ENCODE measurements at regions not wholly inside any gene's neighbourhood (a gene's known extent, or its start where the extent isn't known, plus 50 kb on each side); places are given as distances from the start of the nearest gene placed in this dataset.

GRCh38 chr6:49336514-49337131, 126.4 kb downstream of the MMUT start:
- Histone ChIP-seq H3K4me3 (ENCODE audit: low read depth, low read length) (no peak overlapping the region), H3K4me1 (peaks cover 6% of the 10 kb centered on the region), H3K27me3 (no peaks in the 10 kb centered on the region), H3K36me3 (no peaks in the 10 kb centered on the region), H3K9me3 (no peaks in the 10 kb centered on the region)
- TF ChIP-seq, protein P1, sequence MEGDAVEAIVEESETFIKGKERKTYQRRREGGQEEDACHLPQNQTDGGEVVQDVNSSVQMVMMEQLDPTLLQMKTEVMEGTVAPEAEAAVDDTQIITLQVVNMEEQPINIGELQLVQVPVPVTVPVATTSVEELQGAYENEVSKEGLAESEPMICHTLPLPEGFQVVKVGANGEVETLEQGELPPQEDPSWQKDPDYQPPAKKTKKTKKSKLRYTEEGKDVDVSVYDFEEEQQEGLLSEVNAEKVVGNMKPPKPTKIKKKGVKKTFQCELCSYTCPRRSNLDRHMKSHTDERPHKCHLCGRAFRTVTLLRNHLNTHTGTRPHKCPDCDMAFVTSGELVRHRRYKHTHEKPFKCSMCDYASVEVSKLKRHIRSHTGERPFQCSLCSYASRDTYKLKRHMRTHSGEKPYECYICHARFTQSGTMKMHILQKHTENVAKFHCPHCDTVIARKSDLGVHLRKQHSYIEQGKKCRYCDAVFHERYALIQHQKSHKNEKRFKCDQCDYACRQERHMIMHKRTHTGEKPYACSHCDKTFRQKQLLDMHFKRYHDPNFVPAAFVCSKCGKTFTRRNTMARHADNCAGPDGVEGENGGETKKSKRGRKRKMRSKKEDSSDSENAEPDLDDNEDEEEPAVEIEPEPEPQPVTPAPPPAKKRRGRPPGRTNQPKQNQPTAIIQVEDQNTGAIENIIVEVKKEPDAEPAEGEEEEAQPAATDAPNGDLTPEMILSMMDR (IDR thresholded peaks at IDR 0.05; ENCODE audit: low read depth, low read length) = no peak
- peak; percentile 75 for DNase-seq

DNA sequence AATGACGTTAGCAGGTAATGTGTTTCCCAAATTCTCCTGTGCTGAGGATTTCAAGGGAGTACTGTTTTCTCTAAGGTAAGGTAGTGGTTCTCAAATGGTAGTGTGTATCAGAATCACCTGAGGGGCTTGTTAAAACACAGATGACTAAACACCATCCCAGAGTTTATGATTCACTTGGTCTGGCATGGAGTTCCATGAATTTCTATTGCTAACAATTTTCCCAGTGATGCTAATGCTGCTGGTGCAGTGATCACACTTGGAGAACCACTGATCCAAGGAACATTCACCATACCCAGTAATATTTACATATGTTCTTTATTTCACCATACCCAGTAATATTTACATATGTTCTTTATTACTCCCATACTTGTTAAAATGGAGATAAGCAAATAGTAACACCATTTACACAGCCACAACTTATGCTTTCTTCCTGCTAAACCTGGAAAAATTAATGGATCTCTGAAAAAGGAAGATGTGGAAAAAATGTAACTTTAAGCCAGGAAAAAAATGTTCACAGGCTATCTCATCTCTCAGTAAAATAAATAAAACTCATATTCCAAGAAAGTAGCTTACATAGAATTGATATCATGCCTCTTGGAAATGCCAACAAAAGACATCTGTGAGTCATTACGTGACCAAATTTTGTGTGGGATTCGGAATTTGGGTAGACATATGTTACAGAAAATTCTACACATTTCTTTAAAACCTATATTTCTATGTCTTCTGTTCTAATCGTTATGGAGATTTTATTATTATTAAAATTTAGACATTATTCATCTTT, 129.5 kb downstream of the MMUT start:
- no peak overlapping the region for H3K4me3 ChIP-seq (ENCODE audit: low read depth, low read length)
- H3K4me1 ChIP-seq = peaks cover 6% of the 10 kb centered on the region
- no peaks in the 10 kb centered on the region for H3K9me3 ChIP-seq
- H3K27me3 ChIP-seq = no peaks in the 10 kb centered on the region
- H3K36me3 ChIP-seq = no peaks in the 10 kb centered on the region
- DNase-seq = no peak
- TF ChIP-seq, protein P1 (IDR thresholded peaks at IDR 0.05; ENCODE audit: low read depth, low read length) = no peak

- Histone ChIP-seq H3K27me3 (no peaks in the 10 kb centered on the region), H3K4me3 (ENCODE audit: low read depth, low read length) (no peak overlapping the region), H3K36me3 (no peaks in the 10 kb centered on the region), H3K9me3 (no peaks in the 10 kb centered on the region), H3K4me1 (peaks cover 6% of the 10 kb centered on the region)
- TF ChIP-seq, protein P1 (IDR thresholded peaks at IDR 0.05; ENCODE audit: low read depth, low read length) = no peak
- DNase-seq = no peak
Observed at GRCh38 chr6:49332781-49333180, 130.3 kb downstream of the MMUT start.

DNA sequence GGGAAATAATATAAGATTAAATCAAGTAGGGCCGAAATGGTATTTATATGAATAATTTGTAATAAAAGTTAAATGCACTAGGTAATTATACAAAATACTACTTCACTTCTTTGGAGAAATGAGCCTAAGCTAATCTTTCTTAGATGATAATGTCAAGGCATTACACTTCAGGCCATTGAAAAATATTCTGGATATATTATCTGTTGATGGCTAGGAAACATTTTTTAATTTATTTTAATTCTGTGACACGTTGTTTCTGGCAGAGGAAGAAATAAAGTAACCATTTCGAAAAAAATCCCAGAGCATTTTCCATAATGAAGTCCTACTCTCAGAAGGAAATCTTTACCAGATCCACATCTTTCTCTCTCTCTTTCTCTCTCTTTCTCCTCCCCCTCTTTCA, 133.9 kb downstream of the MMUT start:
- H3K4me3 ChIP-seq (ENCODE audit: low read depth, low read length) = no peak overlapping the region
- no peaks in the 10 kb centered on the region for H3K27me3 ChIP-seq
- no peaks in the 10 kb centered on the region; the same call in 1 of the 2 replicates for H3K4me1 ChIP-seq
- H3K36me3 ChIP-seq = no peaks in the 10 kb centered on the region
- no peaks in the 10 kb centered on the region for H3K9me3 ChIP-seq
- no peak for DNase-seq
- TF ChIP-seq, protein P1 (IDR thresholded peaks at IDR 0.05; ENCODE audit: low read depth, low read length) = no peak

GRCh38 chr6:49328051-49328744, 134.9 kb downstream of the MMUT start:
- Histone ChIP-seq H3K4me3 (ENCODE audit: low read depth, low read length) (no peak overlapping the region), H3K9me3 (no peaks in the 10 kb centered on the region), H3K27me3 (no peaks in the 10 kb centered on the region), H3K36me3 (no peaks in the 10 kb centered on the region), H3K4me1 (no peaks in the 10 kb centered on the region; the same call in 1 of the 2 replicates)
- DNase-seq = peak; percentile 9
- TF ChIP-seq, protein P1 (IDR thresholded peaks at IDR 0.05; ENCODE audit: low read depth, low read length) = no peak
